ENCODE measurements at regions not wholly inside any gene's neighbourhood (a gene's known extent, or its start where the extent isn't known, plus 50 kb on each side); places are given as distances from the start of the nearest gene placed in this dataset.

DNA sequence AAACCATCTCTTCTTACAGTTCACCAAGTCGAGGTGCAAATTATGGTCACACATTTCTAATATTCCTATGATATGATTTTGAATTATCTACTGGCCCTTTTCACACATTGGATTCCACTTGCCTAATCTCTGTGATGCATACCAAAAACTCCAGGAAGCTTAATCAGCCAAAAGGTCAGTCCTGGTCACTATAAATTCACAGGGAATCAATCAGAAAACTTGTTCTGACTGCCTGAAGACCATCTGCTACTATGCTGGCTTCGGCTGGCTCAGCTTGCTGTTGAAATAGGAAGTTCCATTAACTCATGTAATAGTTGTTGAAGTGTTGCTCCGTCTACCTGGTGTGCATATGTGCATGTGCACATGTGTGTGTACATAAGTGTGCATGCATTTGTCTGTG is 142.8 kb upstream of the FLRT2 start:
- no peak for TF ChIP-seq BHLHE40 (IDR thresholded peaks at IDR 0.05; ENCODE audit: borderline replicate concordance)
- no peak for TF ChIP-seq ELF4 (IDR thresholded peaks at IDR 0.05)
- no peak for TF ChIP-seq FOXK2 (IDR thresholded peaks at IDR 0.05)
- TF ChIP-seq FOXA1 (IDR thresholded peaks at IDR 0.05) = no peak
- no peak for TF ChIP-seq TARDBP (IDR thresholded peaks at IDR 0.05)
- no peak for TF ChIP-seq SUZ12 (IDR thresholded peaks at IDR 0.05)
- no peak for TF ChIP-seq SP1 (IDR thresholded peaks at IDR 0.05)
- TF ChIP-seq NFRKB (IDR thresholded peaks at IDR 0.05) = no peak
